Liver (tissue), 8 donors: ENCODE measurements at regions not wholly inside any gene's neighbourhood (a gene's known extent, or its start where the extent isn't known, plus 50 kb on each side); places are given as distances from the start of the nearest gene placed in this dataset.

Source experiments
- DNase-seq: peaks from one replicate; pipeline ENCODE4 v3.0.0-alpha.2; 2017; ENCODE audit warnings: low spot score
- H3K27ac ChIP-seq, 2 donors: one replicate each; pipeline ENCODE4 v1.7.0; 2013; ENCODE audit warnings: inconsistent platforms in 2 of 2, low read length in 2 of 2, control low read depth in 1 of 2, low read depth in 1 of 2, mild to moderate bottlenecking in 1 of 2
- H3K27me3 ChIP-seq, 4 donors: one replicate each; pipeline versions ENCODE4 v1.6.1 to v1.7.0; 2013; ENCODE audit warnings: low read length in 3 of 4, inconsistent platforms in 1 of 4, mild to moderate bottlenecking in 1 of 4, moderate library complexity in 1 of 4; ENCODE audit not compliant: control insufficient read depth in 4 of 4, insufficient read depth in 4 of 4
- H3K36me3 ChIP-seq, 4 donors: one replicate each; pipeline versions ENCODE4 v1.6.1 to v1.7.0; 2013; ENCODE audit warnings: low read length in 3 of 4, mild to moderate bottlenecking in 3 of 4, low read depth in 1 of 4, moderate library complexity in 1 of 4; ENCODE audit not compliant: control insufficient read depth in 4 of 4, insufficient read depth in 3 of 4
- H3K4me1 ChIP-seq, 4 donors: one replicate each; pipeline versions ENCODE4 v1.6.1 to v1.7.0; 2013; ENCODE audit warnings: low read length in 3 of 4, mild to moderate bottlenecking in 3 of 4, moderate library complexity in 1 of 4; ENCODE audit not compliant: control insufficient read depth in 4 of 4, insufficient read depth in 4 of 4
- H3K4me3 ChIP-seq, 3 donors: one replicate each; pipeline versions ENCODE4 v1.6.1 to v1.7.0; 2013; ENCODE audit warnings: low read length in 3 of 3, control low read depth in 1 of 3, low read depth in 1 of 3, mild to moderate bottlenecking in 1 of 3
- H3K9ac ChIP-seq, 2 donors: one replicate each; pipeline ENCODE4 v1.7.0; 2013; ENCODE audit warnings: low read length in 2 of 2, mild to moderate bottlenecking in 2 of 2, moderate library complexity in 2 of 2, control low read depth in 1 of 2, low read depth in 1 of 2
- H3K9me3 ChIP-seq, 4 donors: one replicate each; pipeline versions ENCODE4 v1.6.1 to v1.7.0; 2013; ENCODE audit warnings: low read length in 3 of 4; ENCODE audit not compliant: control insufficient read depth in 4 of 4
- EGR1 ChIP-seq, 2 donors: IDR thresholded peaks; 2 replicates each; pipeline ENCODE4 v1.6.1; 2016 to 2018; ENCODE audit warnings: antibody characterized with exemption in 2 of 2, low read depth in 2 of 2
- GABPA ChIP-seq, 2 donors: IDR thresholded peaks in 1 of 2; conservative IDR thresholded peaks in 1 of 2; 2 replicates each; pipeline ENCODE4 v1.6.1; 2016; ENCODE audit warnings: antibody characterized with exemption in 2 of 2, mild to moderate bottlenecking in 1 of 2, moderate library complexity in 1 of 2
- HNF4A ChIP-seq, 2 donors: conservative IDR thresholded peaks; 2 replicates each; pipeline ENCODE4 v1.6.1; 2016; ENCODE audit warnings: antibody characterized with exemption in 2 of 2, mild to moderate bottlenecking in 2 of 2
- HNF4G ChIP-seq: IDR thresholded peaks from 2 replicates; pipeline ENCODE4 v1.6.1; 2016; ENCODE audit warnings: antibody characterized with exemption
- RAD21 ChIP-seq, 2 donors: IDR thresholded peaks; 2 replicates each; pipeline ENCODE4 v1.6.1; 2016; ENCODE audit warnings: antibody characterized with exemption in 2 of 2, mild to moderate bottlenecking in 2 of 2
- TAF1 ChIP-seq: conservative IDR thresholded peaks from 2 replicates; pipeline ENCODE4 v1.6.1; 2016; ENCODE audit warnings: antibody characterized with exemption, mild to moderate bottlenecking
- WGBS: extraction: QIAGEN DNeasy Blood & Tissue Kit; methylation state at CpG from one replicate; pipeline ENCODE4 v1.1.7; 2013; 5-methylcytosine and 5-hydroxymethylcytosine counted together
- TF ChIP-seq, protein P1 (sequence below): IDR thresholded peaks from 2 replicates; pipeline ENCODE4 v1.6.1; 2016; ENCODE audit warnings: antibody characterized with exemption
- TF ChIP-seq, protein P2 (sequence below): fragments of 150-350 bp; IDR thresholded peaks from 2 replicates; pipeline ENCODE4 v1.5.1; 2017; ENCODE audit warnings: improper control_type of control experiment, low read depth, low read length; ENCODE audit not compliant: missing input control
- TF ChIP-seq, protein P3 (sequence below): IDR thresholded peaks from 2 replicates; pipeline ENCODE4 v1.6.1; 2016; ENCODE audit warnings: antibody characterized with exemption
- donor health status: healthy.
- donor health status: healthy.
- donor health status: healthy.
- donor health status: healthy.
- donor health status: healthy.

DNA sequence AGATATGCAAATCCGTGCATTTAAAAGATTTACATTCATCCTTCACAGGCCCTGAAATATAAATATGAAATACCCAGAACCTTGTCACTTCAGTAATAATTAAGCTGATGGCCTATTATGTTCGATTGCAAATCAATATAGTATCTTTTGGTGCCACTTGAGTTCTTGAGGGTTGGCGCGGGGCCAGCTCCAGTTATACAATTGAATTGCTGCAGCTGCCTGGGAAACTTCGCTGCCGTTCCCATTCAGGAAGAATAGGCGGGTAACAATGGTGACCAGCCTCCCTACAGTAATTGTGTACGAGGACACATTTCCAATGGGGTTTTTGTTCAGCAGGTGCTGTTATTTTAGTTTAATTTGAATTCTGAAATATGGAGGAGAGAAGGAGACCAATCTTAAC lies 451.2 kb downstream of the INSC start:
- Histone ChIP-seq H3K9me3 (no peaks in the 10 kb centered on the region), H3K9ac (no peak overlapping the region), H3K4me1 (no peaks in the 10 kb centered on the region), H3K27ac (no peak overlapping the region), H3K4me3 (no peak overlapping the region), H3K36me3 (no peaks in the 10 kb centered on the region), H3K27me3 (no peaks in the 10 kb centered on the region)
- TF ChIP-seq TAF1 = no peak
- TF ChIP-seq, protein P1, sequence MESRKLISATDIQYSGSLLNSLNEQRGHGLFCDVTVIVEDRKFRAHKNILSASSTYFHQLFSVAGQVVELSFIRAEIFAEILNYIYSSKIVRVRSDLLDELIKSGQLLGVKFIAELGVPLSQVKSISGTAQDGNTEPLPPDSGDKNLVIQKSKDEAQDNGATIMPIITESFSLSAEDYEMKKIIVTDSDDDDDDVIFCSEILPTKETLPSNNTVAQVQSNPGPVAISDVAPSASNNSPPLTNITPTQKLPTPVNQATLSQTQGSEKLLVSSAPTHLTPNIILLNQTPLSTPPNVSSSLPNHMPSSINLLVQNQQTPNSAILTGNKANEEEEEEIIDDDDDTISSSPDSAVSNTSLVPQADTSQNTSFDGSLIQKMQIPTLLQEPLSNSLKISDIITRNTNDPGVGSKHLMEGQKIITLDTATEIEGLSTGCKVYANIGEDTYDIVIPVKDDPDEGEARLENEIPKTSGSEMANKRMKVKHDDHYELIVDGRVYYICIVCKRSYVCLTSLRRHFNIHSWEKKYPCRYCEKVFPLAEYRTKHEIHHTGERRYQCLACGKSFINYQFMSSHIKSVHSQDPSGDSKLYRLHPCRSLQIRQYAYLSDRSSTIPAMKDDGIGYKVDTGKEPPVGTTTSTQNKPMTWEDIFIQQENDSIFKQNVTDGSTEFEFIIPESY = no peak
- WGBS = 86% methylated on average over 8 of the region's 8 CpGs
- no peak for DNase-seq

DNA sequence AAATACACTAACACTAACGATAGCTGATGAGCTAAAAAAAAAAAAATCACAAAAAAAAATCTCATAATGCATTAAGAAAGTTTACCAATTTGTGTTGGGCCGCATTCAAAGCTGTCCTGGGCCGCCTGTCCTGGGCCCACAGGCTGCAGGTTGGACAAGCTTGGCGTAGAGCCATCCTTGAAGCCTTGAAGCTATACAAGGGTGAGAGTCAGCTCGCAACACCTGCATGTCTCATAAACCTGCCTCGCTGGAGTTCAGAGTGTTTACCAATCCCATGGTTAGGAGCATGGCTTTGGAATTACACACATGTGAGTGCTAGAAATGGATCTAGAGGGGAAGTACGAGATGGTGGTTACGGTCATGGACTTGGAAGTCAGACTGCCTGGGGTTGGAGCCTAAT lies 453.7 kb downstream of the INSC start:
- H3K36me3 ChIP-seq = no peaks in the 10 kb centered on the region
- DNase-seq = no peak
- no peak overlapping the region for H3K4me3 ChIP-seq
- 93% methylated on average over 8 of the region's 8 CpGs for WGBS
- H3K27me3 ChIP-seq = no peaks in the 10 kb centered on the region
- H3K9ac ChIP-seq = no peak overlapping the region
- no peak for TF ChIP-seq HNF4G
- H3K9me3 ChIP-seq = no peaks in the 10 kb centered on the region
- no peaks in the 10 kb centered on the region for H3K4me1 ChIP-seq
- no peak overlapping the region for H3K27ac ChIP-seq

DNA sequence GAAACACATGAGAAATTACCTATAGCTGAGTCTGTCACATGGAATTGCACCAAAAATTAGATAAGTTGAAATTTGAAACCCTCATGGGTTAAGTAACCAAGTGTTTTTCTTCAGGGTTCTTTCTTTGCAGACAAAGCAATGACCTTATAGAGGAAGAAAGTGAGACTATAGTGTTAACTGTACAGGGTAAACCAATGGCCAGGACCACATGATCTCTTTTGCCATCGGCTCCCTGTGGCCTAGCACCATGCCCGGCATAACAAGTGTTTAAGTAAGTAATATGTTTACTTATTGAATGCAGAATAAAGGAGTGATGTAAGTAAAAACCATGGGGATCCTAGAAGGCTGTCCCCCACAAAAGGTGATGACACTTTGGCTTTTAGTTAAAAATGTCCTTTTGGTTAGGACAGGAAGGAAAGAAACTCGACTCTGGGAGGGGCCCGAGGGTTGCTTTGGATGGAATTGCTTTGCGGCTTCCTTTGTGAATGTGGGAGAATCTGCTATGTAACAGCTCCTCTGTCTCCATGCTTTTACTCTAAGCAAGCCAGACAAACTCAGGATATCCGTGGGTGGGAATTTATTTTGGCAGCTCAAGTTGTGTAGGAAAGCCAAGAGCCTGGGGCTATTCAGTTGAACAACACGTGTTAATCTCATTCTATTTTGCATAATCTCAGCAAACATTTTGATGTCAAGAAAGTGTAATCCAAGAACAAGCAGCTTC lies 454.7 kb downstream of the INSC start:
- Histone ChIP-seq H3K36me3 (no peaks in the 10 kb centered on the region), H3K9me3 (no peaks in the 10 kb centered on the region), H3K27me3 (no peaks in the 10 kb centered on the region), H3K4me3 (no peak overlapping the region), H3K27ac (no peak overlapping the region), H3K9ac (no peak overlapping the region), H3K4me1 (no peaks in the 10 kb centered on the region)
- DNase-seq = no peak
- TF ChIP-seq RAD21 (IDR thresholded peaks at IDR 0.05) (peak in 1 of 2 donors; percentile 6), EGR1 (IDR thresholded peaks at IDR 0.05; ENCODE audit: low read depth in 2 of 2) (peak in 1 of 2 donors; percentile 39), HNF4G (no peak)
- TF ChIP-seq, protein P2, sequence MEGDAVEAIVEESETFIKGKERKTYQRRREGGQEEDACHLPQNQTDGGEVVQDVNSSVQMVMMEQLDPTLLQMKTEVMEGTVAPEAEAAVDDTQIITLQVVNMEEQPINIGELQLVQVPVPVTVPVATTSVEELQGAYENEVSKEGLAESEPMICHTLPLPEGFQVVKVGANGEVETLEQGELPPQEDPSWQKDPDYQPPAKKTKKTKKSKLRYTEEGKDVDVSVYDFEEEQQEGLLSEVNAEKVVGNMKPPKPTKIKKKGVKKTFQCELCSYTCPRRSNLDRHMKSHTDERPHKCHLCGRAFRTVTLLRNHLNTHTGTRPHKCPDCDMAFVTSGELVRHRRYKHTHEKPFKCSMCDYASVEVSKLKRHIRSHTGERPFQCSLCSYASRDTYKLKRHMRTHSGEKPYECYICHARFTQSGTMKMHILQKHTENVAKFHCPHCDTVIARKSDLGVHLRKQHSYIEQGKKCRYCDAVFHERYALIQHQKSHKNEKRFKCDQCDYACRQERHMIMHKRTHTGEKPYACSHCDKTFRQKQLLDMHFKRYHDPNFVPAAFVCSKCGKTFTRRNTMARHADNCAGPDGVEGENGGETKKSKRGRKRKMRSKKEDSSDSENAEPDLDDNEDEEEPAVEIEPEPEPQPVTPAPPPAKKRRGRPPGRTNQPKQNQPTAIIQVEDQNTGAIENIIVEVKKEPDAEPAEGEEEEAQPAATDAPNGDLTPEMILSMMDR = no peak
- WGBS = 43% methylated on average over 7 of the region's 7 CpGs

DNA sequence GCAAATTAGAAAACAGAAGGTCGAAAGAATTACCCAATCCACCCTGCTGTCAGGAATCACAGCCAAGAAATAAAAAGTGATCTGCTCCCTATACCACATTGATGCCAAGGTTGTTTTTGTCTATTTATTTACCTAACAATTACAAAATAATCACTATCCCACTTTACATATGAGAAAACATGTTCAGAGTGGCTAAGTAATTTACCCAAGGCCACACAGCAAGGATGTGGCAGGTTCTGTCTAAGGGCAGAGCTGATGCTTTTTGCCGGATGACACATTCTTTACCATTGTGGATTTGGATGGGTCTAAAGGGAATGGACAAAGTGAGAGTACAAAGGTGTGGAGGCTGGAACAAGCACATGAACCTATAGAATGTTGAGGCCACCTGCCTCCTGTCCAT lies 460.7 kb downstream of the INSC start:
- no peak overlapping the region for H3K4me3 ChIP-seq
- TF ChIP-seq HNF4G (no peak), TAF1 (no peak), RAD21 (IDR thresholded peaks at IDR 0.05) (no peak), HNF4A (conservative IDR thresholded peaks at IDR 0.05) (no peak), EGR1 (IDR thresholded peaks at IDR 0.05; ENCODE audit: low read depth in 2 of 2) (no peak), GABPA (IDR thresholded peaks at IDR 0.05 in 1 of 2, conservative IDR thresholded peaks at IDR 0.05 in 1 of 2) (no peak)
- TF ChIP-seq, protein P2 = no peak
- TF ChIP-seq, protein P1 = no peak
- TF ChIP-seq, protein P3, sequence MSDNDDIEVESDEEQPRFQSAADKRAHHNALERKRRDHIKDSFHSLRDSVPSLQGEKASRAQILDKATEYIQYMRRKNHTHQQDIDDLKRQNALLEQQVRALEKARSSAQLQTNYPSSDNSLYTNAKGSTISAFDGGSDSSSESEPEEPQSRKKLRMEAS = no peak
- H3K4me1 ChIP-seq = peaks cover 3 to 10% (median 5%) of the 10 kb centered on the region in 4 donors
- no peak for DNase-seq
- 87% methylated on average over 2 of the region's 2 CpGs for WGBS
- no peak overlapping the region for H3K27ac ChIP-seq
- H3K36me3 ChIP-seq = no peaks in the 10 kb centered on the region
- no peak overlapping the region for H3K9ac ChIP-seq
- no peaks in the 10 kb centered on the region for H3K27me3 ChIP-seq
- H3K9me3 ChIP-seq = no peaks in the 10 kb centered on the region
